ENCODE measurements at regions not wholly inside any gene's neighbourhood (a gene's known extent, or its start where the extent isn't known, plus 50 kb on each side); places are given as distances from the start of the nearest gene placed in this dataset.

DNA sequence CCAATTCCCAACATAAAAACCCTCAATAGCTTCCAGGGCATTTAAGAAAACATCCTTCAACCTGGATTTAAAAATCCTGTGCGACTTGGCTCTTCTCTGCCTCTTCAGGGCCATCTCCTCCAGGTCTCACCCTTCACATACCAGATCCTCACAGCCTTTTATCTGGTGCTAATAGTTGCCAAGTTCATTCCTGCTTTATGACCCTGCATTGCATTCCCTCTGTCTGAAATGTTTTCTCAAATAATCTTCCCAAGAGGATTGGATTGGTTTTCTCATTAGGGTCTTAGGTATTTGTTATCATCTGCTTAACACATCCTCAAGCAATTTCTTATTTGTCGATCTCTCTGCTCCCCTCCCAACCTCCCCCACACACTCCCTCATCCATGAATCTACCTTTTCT lies 832.0 kb downstream of the GALC start:
- ATAC-seq = no peak

GRCh38 chr14:87158283-87158682 lies 834.7 kb downstream of the GALC start:
- DNase-seq (no peak), ATAC-seq (no peak)

More for the DNA sequence above, 832.0 kb downstream of the GALC start:
- no peak for DNase-seq

DNA sequence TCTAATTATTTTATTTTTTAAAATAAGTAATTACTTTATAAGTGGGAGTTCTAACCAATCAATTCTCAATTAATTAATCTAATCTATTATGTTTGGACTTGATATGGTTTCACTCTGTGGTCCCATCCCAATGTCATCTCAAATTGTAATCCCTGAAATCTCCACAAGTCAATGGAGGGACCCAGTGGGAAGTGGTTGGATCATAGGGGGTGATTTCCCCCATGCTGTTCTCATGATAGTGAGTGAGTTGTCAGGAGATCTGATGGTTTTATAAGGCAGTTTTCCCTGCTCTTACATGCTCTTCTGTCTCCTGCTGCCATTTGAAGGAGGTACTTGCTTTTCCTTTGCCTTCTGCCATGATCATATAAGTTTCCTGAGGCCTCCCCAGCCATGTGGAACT lies 836.1 kb downstream of the GALC start:
- no peak for ATAC-seq
- no peak for DNase-seq

GRCh38 chr14:87155856-87156488 lies 837.0 kb downstream of the GALC start:
- DNase-seq = no peak

GRCh38 chr14:87153901-87154300 lies 839.1 kb downstream of the GALC start:
- DNase-seq (no peak), ATAC-seq (no peak)

More at GRCh38 chr14:87155856-87156488, 837.0 kb downstream of the GALC start:
- ATAC-seq = no peak

- ATAC-seq = no peak
These were observed 839.6 kb downstream of the GALC start for GRCh38 chr14:87153391-87153790.

DNA sequence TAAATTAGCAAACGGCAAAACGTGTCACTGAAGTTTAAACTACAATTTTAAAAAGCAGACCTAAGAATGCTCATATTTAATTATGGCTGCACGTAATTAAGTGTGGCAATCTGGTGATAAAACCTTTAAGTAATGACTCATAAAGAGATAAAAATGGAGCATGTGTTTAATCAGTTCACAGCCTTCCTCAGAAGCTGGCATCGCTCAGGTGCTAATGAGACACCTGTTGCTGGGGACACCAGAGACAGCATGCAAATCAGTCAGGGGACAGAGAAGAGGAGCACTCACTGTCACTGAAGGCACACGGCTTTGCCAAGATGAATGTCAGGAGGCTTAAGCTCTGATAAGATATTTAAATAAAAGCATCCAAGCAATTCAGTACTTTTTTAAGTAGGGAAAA lies 840.3 kb downstream of the GALC start:
- ATAC-seq (no peak), DNase-seq (no peak)

More at GRCh38 chr14:87153391-87153790, 839.6 kb downstream of the GALC start:
- no peak for DNase-seq

- no peak for ATAC-seq
- DNase-seq = no peak
These were observed 843.2 kb downstream of the GALC start for GRCh38 chr14:87149583-87150354.

- ATAC-seq (no peak), DNase-seq (no peak)
These were observed 844.3 kb downstream of the GALC start for GRCh38 chr14:87148655-87149054.

- ATAC-seq = no peak
- DNase-seq = no peak
These were observed 850.3 kb downstream of the GALC start for GRCh38 chr14:87142551-87143211.

- DNase-seq (no peak), ATAC-seq (no peak)
These were observed 851.2 kb downstream of the GALC start for GRCh38 chr14:87141801-87142200.

- DNase-seq (no peak), ATAC-seq (no peak)
These were observed 853.7 kb downstream of the GALC start for GRCh38 chr14:87139299-87139698.

DNA sequence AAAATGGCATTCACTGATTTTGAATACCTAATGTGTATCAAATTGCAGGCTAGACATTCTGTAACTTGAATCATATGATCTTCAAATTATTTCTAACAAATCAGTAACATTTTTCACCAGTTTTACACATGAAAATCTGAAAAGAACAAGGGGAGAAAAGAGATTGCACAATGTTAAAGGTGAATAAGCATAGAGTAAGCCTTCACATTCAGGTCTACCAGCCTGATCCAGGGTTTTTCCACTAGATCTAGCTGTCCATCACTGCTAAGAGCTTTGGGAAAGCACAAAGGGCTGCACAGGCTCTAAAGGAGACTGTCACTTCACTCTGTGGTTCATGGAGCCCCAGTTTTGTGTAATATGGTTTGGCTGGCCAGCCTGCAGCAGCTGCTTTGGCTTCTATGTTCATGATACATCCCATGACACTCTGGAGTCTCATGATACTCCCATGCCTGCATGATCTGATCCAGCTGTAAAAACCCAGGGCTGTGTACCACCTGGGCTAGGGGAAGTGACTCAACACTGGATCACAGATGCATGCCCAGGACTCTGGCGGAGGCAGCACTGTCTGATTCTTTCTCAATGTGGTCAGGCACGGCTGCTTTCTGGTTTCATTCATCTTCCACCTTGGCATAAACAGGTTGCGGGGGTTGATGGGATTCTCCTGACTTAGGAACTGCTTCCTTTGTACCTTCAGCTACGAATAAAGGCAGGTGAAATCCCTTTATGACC lies 859.7 kb downstream of the GALC start:
- ATAC-seq (no peak), DNase-seq (no peak)

DNA sequence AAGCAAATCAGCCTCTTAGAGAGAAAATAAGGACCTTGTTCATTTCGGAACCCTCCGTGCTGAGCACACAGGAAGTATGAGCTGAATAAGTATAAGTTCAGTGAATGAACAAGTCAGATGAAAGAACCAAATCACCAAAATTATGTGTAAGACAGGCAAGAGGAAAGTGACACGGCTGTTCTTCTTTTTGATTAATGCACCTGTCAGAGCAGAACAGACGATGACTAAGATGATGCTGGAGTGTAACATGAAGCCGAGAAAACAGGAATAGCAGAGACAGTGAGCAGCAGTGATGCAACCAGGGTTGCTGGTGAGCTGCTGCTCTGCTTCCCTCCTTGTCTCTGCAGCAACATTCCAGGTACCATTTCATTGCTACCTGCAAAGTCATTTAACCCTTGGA lies 861.1 kb downstream of the GALC start:
- ATAC-seq (no peak), DNase-seq (no peak)

GRCh38 chr14:87122166-87122565 lies 870.8 kb downstream of the GALC start:
- ATAC-seq (no peak), DNase-seq (no peak)

- no peak for ATAC-seq
- no peak for DNase-seq
These were observed 871.3 kb downstream of the GALC start for GRCh38 chr14:87121716-87122115.

GRCh38 chr14:87115234-87115633 lies 877.7 kb downstream of the GALC start:
- ATAC-seq (no peak), DNase-seq (no peak)

DNA sequence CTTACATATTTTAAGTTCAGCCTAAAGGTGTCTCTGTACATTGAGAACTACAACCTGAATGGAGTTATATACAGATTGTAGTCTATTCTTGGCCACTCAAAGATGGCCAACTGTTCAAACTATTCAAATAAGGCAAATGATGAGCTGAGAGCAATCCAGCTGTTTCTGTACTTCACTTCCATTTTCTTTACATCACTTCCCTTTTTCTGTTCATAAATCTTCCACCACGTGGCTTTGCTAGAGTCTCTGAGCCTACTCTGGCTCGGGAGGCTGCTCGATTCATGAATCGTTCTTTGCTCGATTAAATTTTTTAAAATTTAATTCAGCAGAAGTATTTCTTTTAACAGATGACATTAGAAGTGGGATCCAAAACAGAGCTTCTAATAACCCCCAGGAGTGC lies 879.7 kb downstream of the GALC start:
- no peak for ATAC-seq
- DNase-seq = no peak

- no peak for ATAC-seq
- no peak for DNase-seq
These were observed 881.2 kb downstream of the GALC start for GRCh38 chr14:87111741-87112140.

GRCh38 chr14:87111126-87111525 lies 881.9 kb downstream of the GALC start:
- DNase-seq = no peak
- ATAC-seq = no peak

DNA sequence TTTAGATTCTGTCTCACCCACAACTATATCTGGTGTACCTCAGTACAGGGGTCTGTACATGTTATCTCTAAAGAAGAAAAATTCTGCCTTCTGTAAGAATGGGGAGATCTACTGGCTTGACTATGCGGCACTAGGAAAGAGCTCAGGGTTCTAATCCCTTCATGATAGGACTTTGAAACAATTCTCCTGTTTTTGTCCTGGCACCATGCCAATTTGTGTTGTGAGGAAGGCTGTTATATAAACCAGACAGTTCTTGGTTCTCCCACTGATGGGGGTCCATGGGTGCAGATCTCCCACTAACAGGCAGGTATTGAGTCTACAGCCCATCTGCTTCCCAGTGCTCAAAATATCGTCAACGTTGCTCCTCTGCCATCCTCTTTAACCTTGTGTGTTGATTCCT lies 883.7 kb downstream of the GALC start:
- ATAC-seq (no peak), DNase-seq (no peak)

DNA sequence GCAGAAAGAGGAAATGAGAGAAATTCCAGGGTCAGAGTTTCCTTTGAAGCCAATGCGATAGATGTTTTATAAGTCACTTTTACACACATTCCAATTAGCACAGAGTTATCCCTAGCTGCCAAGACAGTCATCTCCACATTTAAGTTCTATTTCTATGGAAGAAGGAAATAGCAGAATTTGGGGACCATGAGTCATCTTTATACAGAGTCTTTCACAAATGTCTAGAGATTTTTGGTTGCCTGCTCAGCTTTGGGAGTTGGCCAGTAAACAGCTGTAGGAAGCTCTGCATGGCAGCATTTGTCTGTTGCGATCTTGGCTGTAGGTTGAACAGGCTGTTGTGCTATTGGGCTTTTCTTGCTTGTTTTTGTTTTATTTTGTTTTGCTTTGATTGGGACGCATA lies 884.3 kb downstream of the GALC start:
- no peak for ATAC-seq
- DNase-seq = no peak

Data from stimulated activated naive CD8-positive, alpha-beta T cell treated with anti-CD3 and anti-CD28 coated beads, Interleukin-15, Interleukin-2, amounts not matched to agents 100 U/mL and 50 U/mL, for 24 hours (primary cell).